Mammary epithelial cell (primary cell): ENCODE measurements at regions not wholly inside any gene's neighbourhood (a gene's known extent, or its start where the extent isn't known, plus 50 kb on each side); places are given as distances from the start of the nearest gene placed in this dataset.

Experiments used
- EZH2 ChIP-seq: IDR thresholded peaks from 2 replicates; pipeline ENCODE4 v1.6.1; 2012; ENCODE audit warnings: low read length, inconsistent platforms, borderline replicate concordance
- TF ChIP-seq, protein P1 (sequence below), 2 donors: IDR thresholded peaks in 1 of 2; conservative IDR thresholded peaks in 1 of 2; 2 replicates each; pipeline ENCODE4 v1.5.1; 2011 to 2012; ENCODE audit warnings: inconsistent platforms in 2 of 2, low read length in 2 of 2, mild to moderate bottlenecking in 2 of 2, control low read depth in 1 of 2, low read depth in 1 of 2; ENCODE audit not compliant: insufficient read depth in 1 of 2; ENCODE audit errors: extremely low read depth in 1 of 2

DNA sequence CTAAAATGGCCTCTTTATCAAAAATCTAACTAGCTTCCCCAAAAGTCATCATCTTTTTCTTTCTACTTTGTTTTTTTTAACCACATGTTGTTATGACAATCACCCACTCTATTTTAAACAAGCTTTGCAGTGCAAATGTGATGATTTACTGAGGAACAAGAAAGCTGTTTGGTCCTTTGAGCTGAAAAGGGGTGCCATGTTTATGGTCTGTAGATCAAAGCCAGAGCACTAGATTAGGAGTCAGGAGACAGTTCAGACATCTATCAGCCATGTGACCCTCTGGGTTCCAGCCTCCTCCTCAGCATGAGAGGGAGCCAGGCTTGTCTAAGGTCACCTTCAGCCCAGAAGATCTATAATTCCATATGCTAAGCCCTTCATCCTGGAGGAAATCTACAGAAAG is 65.9 kb downstream of the RPL22L1 start:
- TF ChIP-seq, protein P1, sequence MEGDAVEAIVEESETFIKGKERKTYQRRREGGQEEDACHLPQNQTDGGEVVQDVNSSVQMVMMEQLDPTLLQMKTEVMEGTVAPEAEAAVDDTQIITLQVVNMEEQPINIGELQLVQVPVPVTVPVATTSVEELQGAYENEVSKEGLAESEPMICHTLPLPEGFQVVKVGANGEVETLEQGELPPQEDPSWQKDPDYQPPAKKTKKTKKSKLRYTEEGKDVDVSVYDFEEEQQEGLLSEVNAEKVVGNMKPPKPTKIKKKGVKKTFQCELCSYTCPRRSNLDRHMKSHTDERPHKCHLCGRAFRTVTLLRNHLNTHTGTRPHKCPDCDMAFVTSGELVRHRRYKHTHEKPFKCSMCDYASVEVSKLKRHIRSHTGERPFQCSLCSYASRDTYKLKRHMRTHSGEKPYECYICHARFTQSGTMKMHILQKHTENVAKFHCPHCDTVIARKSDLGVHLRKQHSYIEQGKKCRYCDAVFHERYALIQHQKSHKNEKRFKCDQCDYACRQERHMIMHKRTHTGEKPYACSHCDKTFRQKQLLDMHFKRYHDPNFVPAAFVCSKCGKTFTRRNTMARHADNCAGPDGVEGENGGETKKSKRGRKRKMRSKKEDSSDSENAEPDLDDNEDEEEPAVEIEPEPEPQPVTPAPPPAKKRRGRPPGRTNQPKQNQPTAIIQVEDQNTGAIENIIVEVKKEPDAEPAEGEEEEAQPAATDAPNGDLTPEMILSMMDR (conservative IDR thresholded peaks at IDR 0.05 in 1 of 2, IDR thresholded peaks at IDR 0.05 in 1 of 2; ENCODE audit: extremely low read depth in 1 of 2, insufficient read depth in 1 of 2, low read depth in 1 of 2, low read length in 2 of 2): no peak
- no peak for TF ChIP-seq EZH2
